ENCODE measurements at regions not wholly inside any gene's neighbourhood (a gene's known extent, or its start where the extent isn't known, plus 50 kb on each side); places are given as distances from the start of the nearest gene placed in this dataset.
"Not testable (repeated sequence)": the region's sequence is repeated elsewhere in the genome, so short reads cannot be mapped to it uniquely, and the experiment has no call there.

- no peak for DNase-seq
These were observed 318.6 kb upstream of the TMPRSS15 start for GRCh38 chr21:18722193-18722592.

DNA sequence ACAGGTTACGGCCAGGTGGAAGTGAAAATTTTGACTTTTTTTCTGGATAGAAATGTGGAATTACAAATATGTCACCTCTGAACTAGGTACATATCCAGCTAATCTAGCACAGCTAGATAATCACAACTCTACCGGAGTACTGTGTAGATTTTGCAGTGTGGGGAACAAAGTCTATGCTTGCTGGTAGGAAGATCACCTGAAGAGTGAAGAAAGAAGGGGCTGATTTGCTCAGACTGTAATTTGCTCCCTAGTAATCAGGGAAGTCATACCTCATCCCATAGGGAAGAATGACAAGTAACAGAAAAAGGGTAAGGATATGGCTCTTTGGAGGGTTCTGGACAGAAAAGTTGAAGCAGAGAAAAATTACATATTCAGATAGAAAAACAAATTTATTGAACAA lies 319.6 kb upstream of the TMPRSS15 start:
- DNase-seq: no peak

DNA sequence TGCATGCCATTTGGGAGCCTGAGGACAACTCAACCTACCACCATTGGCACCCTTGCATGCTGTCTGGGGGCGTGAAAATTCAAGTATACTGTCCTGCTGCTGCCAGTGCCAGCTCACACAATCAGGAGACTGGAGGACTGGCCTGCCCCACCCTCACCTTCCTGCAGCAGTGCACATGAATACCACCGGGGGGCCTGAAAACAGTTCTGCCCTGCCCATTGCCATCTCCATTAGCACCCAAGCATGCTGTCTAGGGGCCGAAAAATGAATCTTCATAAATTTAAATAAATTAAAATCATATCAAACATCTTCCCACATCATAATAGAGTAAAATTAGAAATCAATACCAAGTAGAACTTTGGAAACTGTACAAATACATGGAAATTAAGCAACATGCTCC lies 322.1 kb upstream of the TMPRSS15 start:
- DNase-seq: no peak

DNA sequence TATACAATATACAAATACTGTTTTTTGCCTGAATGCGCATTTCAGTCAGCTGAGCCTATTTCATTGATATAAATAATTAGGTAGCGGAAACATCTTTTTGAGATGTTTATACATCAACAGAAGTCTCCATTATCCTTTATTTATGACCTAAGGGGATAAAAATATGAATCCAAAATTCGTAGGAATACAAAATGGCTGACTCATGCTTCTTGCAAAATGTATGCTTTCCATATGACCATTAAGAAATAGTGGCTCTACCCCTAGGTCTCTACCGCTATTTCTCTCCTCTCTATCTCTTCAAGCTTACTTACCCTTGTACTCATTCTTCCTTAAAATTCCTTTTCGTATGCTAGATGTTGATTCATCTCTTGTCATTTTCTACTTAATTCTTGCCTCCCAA lies 338.4 kb upstream of the TMPRSS15 start:
- DNase-seq: no peak

- DNase-seq: no peak
These were observed 339.9 kb upstream of the TMPRSS15 start for GRCh38 chr21:18743531-18743930.

GRCh38 chr21:18744840-18745239 lies 341.3 kb upstream of the TMPRSS15 start:
- no peak for DNase-seq

GRCh38 chr21:18752894-18753293 lies 349.3 kb upstream of the TMPRSS15 start:
- DNase-seq: not testable (repeated sequence)

DNA sequence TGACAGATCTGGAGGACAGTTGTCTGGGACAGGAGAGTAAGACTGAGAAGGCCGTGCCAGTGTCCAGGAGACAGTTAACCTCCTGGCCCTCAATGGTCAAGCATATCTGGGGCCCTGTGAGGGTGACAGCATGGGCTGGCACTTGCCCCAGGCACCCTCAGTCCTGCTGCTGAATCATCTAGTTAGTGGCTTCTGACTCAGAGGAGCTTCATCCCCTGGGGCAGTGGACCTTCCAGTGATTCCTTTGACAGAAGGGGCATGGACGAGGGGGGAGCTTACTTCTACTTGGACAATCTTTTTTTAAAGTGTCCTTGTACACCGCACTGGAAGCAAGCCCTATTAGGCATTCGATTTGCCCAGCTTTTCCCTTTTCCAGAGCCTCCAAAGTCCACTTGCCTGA lies 352.7 kb upstream of the TMPRSS15 start:
- DNase-seq: not testable (repeated sequence)

DNA sequence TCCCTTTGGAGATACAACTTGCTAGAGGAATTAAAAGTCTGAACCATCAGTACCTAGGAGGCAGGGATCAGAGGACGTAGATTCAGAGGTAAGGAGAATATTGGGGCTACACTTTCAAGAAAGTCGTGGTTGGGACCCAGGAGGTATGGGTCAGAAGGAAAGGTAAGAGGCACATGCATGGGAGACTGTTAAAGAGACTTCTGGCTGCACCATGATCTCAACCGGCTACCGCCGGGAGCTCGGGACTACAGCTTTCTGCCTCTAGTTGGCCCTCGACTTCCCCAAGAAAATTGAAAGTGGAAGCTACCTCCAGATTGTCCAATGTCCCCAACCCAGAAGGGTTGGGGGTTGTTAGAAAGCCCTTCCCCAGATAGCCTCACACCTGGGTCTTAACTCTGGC lies 355.7 kb upstream of the TMPRSS15 start:
- no peak for DNase-seq

DNA sequence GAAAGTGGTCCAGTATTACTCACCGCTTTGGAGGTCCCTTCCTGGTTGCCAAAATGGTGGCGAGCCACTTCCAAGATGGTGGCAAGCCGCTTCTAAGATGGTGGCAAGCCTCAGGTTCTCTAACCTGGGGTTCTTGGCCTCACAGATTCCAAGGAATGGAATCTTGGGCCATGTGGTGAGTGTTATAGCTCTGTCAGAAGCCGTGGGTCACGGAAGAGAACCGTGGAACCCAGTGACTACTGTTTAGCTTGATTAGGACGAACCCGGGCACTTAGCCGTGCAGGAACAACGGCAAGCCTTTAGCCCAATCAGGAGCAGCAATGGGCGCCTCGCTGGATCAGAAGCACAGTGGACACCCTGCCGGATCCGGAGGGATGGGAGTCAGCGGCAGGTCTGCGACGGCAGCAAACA lies 356.2 kb upstream of the TMPRSS15 start:
- no peak for DNase-seq

- DNase-seq: no peak
These were observed 356.7 kb upstream of the TMPRSS15 start for GRCh38 chr21:18760247-18760646.

DNA sequence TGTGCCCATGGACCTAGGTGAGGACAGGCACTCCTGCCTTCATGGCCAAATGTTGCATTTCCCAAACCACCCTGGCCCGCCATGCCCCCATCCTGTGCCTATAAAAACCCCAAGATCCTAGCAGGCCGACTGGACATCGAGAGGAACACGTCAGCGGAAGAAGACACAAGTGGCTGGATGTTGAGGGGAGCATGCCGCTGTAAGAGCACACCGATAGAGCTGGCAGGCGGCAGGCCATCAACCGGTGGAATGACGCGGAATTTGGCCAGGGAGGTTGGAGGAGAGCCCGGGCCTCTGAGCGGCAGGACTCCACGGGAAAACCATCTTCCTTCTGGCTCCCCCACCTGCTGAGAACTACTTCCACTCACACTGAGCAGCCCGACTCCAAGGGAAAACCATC lies 361.1 kb upstream of the TMPRSS15 start:
- DNase-seq: no peak

DNA sequence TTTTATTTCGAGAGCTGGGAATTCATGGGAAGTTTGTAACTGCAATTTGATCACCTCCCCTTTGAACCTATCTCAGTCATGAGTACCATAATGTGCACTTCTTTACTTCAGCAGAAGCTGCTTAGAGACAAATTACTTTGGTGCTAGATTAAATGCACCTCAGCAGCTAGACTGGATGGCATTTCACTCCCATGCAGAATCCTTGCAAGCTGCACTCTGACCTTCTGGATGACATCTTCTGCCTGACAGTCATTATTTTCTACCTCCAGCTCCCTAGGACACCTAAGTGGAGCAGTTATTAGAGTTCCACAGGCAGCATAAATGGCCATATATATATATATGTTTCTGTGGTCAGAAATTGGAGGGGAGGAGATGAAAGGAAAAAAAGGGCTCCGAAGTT lies 366.0 kb upstream of the TMPRSS15 start:
- no peak for DNase-seq

DNA sequence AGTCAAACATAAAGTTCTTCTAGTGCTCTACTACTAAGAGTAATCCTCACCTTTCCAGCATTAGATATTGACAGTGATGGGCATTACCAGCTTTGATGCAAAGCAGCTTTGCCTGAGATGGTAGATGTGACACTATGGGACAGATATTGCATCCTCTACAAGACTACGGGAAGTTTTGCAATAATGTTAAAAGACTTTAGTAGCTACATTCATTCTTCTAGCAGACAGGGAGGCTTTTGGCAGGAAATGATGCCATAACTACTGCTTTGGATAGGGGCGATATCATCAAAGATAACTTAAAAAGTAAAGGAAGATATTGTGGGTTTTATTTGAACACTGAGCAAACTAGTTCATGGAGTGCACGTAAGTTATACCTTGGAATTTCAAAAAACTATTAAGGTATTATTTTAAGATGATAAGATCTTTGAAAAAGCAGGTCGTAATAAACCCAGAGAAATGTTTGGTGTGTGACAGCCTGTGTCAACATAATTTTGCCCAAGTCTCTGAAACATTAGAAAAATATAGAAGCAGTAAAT lies 368.3 kb upstream of the TMPRSS15 start:
- DNase-seq: no peak

- DNase-seq: no peak
These were observed 368.8 kb upstream of the TMPRSS15 start for GRCh38 chr21:18772404-18772803.

- DNase-seq: no peak
These were observed 369.3 kb upstream of the TMPRSS15 start for GRCh38 chr21:18772897-18773296.

DNA sequence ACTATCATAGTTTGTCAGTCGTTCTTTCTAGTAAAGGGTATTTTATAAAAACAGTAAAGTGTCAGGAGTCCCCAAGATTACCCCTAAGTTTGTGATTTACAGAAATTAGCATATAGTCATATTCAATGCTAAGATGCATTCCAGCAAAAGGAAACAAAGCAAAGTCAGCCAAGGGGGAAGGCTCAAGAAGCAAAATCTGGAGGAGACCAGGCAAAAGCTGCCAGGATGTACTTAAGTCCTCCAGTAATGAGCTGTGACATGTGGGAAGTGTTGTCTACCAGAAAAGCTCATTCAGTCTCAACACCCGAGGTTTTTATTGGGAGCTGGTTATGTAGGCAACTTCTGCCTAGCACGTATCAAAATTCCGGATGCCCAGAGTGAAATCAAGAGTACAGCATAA lies 373.4 kb upstream of the TMPRSS15 start:
- no peak for DNase-seq

GRCh38 chr21:18782721-18783120 lies 379.1 kb upstream of the TMPRSS15 start:
- no peak for DNase-seq

- no peak for DNase-seq
These were observed 397.9 kb upstream of the TMPRSS15 start for GRCh38 chr21:18801468-18801867.

GRCh38 chr21:18803624-18804023 lies 400.0 kb upstream of the TMPRSS15 start:
- DNase-seq: no peak

DNA sequence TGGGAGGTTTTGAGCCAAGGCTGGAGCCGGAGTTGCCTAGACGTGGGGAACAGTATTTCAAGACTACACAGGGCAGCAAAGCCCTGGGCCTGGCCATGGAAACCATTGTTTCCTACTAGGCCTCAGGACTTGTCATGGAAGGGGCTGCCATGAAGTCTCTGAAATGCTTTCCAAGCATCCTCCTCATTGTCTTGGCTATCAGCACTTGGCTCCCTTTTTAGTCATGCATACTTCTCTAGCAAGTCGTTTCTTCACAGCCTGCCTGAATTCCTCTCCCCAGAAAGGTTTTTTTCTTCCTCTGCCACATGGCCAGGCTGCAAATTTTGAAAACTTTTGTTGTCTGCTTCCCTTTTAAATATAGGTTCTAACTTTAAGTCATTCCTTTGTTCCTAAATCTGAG lies 406.6 kb upstream of the TMPRSS15 start:
- DNase-seq: no peak

DNA sequence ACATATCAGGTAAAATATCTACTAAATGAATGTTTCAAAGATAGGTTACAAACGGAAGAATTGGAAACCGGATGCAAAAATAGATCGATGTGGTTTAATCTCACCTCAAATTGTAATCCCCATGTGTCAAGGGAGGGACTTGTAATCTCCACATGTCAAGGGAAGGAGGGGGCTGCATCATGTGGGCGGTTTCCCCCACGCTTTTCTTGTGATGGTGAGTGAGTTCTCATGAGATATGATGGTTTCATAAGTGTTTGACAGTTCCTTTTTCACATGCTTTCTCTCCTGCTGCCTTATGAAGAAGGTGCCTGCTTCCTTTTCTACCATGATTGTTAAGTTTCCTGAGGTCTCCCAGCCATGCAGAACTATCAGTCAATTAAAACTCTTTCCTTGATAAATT lies 408.7 kb upstream of the TMPRSS15 start:
- DNase-seq: no peak

GRCh38 chr21:18819507-18819906 lies 415.9 kb upstream of the TMPRSS15 start:
- no peak for DNase-seq

- DNase-seq: no peak
These were observed 423.0 kb upstream of the TMPRSS15 start for GRCh38 chr21:18826562-18826961.

DNA sequence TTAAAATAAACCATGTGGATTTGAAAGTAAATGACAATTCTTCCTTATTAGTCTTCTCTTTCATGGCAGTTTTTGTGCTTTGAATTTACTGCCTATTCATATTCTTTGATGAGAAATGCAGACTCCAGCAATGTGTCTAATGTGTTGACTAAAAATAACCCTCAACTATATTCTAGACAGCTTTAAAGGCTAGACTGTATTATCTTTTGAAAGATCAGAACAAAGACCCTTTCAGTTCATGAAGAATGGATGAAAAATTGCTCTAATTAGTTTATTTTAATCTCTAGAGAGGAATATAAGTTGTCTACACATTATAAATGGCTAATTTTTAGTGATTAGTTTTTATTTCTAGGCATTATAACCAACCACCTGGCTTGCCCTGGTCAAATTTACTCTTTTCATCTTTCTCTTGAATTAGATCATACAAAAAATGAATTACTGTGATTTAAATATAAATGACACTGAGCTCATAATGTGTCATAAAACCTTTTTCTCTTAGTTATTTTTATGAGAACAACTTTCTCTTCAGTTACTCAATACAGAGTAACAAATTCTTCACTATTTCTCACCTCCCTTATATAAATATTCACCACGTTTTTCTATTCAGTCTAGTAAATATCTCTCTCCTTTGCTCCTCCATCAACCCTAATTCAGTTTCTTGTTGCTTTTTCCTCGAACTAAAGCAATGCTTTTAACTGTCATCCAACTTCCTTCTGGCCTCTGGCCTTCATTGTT lies 428.5 kb upstream of the TMPRSS15 start:
- no peak for DNase-seq

All from 8988T (cell line).